WTC11 (cell line): ENCODE measurements at regions not wholly inside any gene's neighbourhood (a gene's known extent, or its start where the extent isn't known, plus 50 kb on each side); places are given as distances from the start of the nearest gene placed in this dataset.
A peak's percentile ranks its signal among the peaks of the same experiment; 100 is the strongest.

Experiments
- ATAC-seq: fragments of 200-7000 bp; cut with Tn5 transposase; 2 replicates; pipeline ENCODE4 v1.10.0; 2021; ENCODE audit warnings: mild to moderate bottlenecking, moderate library complexity
- CTCF ChIA-PET: fragments of 300-600 bp; sonication (Branson Sonifier 250); formaldehyde crosslinking; loops from one replicate; lab custom pipeline; 2021; ENCODE audit warnings: antibody characterized with exemption; lab: Charles Lee
- POLR2A ChIA-PET: fragments of 350-600 bp; sonication (Branson Sonifier 250); formaldehyde crosslinking; loops from one replicate; lab custom pipeline; 2021; ENCODE audit warnings: antibody characterized with exemption; lab: Charles Lee
- DNase-seq: peaks from one replicate; pipeline ENCODE4 v3.0.0; 2021; ENCODE audit warnings: low spot score
- H3K27ac Mint-ChIP-seq: 2 replicates; pipeline ENCODE4 v1.8.0; 2021; ENCODE audit warnings: mixed read lengths
- H3K27me3 Mint-ChIP-seq: 2 replicates; pipeline ENCODE4 v1.8.0; 2021; ENCODE audit warnings: low read depth, mild to moderate bottlenecking, moderate library complexity, mixed read lengths
- H3K36me3 Mint-ChIP-seq: 2 replicates; pipeline ENCODE4 v1.8.0; 2021; ENCODE audit warnings: mixed read lengths
- H3K4me1 Mint-ChIP-seq: 2 replicates; pipeline ENCODE4 v1.8.0; 2022; ENCODE audit warnings: mixed read lengths
- H3K4me3 Mint-ChIP-seq: 2 replicates; pipeline ENCODE4 v1.8.0; 2021; ENCODE audit warnings: mild to moderate bottlenecking, moderate library complexity, mixed read lengths
- H3K9me3 Mint-ChIP-seq: 2 replicates; pipeline ENCODE4 v1.8.0; 2021; ENCODE audit warnings: mixed read lengths
- FOXP1 ChIP-seq: sonication (generic); formaldehyde crosslinking; IDR thresholded peaks from 2 replicates; pipeline ENCODE4 v1.8.0; 2022; ENCODE audit warnings: missing genetic modification reagents, mild to moderate bottlenecking, moderate library complexity, borderline replicate concordance
- MYBL2 ChIP-seq: sonication (generic); formaldehyde crosslinking; IDR thresholded peaks from 2 replicates; pipeline ENCODE4 v1.8.1; 2023; ENCODE audit warnings: mild to moderate bottlenecking, moderate library complexity, missing genetic modification reagents
- NFATC4 ChIP-seq: fragments of 250-450 bp; sonication (Bioruptor Pico); IDR thresholded peaks from 2 replicates; pipeline ENCODE4 v1.9.0; 2021; ENCODE audit warnings: mild to moderate bottlenecking
- NFE2L1 ChIP-seq: sonication (generic); formaldehyde crosslinking; IDR thresholded peaks from 2 replicates; pipeline ENCODE4 v1.8.1; 2023; ENCODE audit warnings: missing genetic modification reagents
- RORB ChIP-seq: fragments of 250-450 bp; sonication (Bioruptor Pico); IDR thresholded peaks from 2 replicates; pipeline ENCODE4 v1.9.0; 2021; ENCODE audit warnings: mild to moderate bottlenecking
- TEAD1 ChIP-seq: sonication (generic); formaldehyde crosslinking; IDR thresholded peaks from 2 replicates; pipeline ENCODE4 v1.8.0; 2022; ENCODE audit warnings: mild to moderate bottlenecking, missing genetic modification reagents
- TF ChIP-seq, protein P1 (sequence below): sonication (generic); formaldehyde crosslinking; IDR thresholded peaks from 2 replicates; pipeline ENCODE4 v1.8.0; 2022; ENCODE audit warnings: missing genetic modification reagents
- TF ChIP-seq, protein P2 (sequence below): sonication (generic); formaldehyde crosslinking; IDR thresholded peaks from 2 replicates; pipeline ENCODE4 v1.8.1; 2022; ENCODE audit warnings: low read depth, missing genetic modification reagents, borderline replicate concordance
- TF ChIP-seq, protein P3 (sequence below): fragments of 200-600 bp; IDR thresholded peaks from 2 replicates; pipeline ENCODE4 v1.8.0; 2022; ENCODE audit warnings: antibody characterized with exemption

DNA sequence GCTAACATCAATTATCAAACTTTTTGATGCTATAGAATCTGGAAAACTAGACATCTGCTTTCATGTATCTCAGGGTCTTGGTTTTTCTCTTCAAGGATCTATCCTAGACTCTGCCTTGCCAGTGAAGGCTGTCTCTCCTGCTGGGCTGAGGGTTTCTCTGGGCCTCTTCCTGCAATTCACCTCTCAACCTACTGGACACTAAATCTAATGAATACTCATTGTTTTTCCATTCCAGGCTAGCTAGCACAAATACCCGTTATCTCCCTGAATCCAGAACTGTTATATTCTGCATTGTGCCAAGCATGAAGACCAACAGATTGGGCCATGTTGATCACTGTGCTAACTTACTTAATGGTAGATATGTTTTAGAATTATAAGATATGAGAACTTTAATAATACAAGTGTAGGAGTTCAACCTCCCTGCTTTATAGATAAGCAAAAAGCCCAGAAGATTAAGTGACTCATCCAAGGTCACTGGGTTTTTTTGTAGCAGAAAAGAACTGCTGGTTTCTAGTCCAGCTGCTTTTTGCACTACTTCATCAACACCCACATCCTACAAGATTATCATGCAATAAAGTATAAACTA is 56.5 kb upstream of the RNF38 start (continued):
- TF ChIP-seq, protein P1, sequence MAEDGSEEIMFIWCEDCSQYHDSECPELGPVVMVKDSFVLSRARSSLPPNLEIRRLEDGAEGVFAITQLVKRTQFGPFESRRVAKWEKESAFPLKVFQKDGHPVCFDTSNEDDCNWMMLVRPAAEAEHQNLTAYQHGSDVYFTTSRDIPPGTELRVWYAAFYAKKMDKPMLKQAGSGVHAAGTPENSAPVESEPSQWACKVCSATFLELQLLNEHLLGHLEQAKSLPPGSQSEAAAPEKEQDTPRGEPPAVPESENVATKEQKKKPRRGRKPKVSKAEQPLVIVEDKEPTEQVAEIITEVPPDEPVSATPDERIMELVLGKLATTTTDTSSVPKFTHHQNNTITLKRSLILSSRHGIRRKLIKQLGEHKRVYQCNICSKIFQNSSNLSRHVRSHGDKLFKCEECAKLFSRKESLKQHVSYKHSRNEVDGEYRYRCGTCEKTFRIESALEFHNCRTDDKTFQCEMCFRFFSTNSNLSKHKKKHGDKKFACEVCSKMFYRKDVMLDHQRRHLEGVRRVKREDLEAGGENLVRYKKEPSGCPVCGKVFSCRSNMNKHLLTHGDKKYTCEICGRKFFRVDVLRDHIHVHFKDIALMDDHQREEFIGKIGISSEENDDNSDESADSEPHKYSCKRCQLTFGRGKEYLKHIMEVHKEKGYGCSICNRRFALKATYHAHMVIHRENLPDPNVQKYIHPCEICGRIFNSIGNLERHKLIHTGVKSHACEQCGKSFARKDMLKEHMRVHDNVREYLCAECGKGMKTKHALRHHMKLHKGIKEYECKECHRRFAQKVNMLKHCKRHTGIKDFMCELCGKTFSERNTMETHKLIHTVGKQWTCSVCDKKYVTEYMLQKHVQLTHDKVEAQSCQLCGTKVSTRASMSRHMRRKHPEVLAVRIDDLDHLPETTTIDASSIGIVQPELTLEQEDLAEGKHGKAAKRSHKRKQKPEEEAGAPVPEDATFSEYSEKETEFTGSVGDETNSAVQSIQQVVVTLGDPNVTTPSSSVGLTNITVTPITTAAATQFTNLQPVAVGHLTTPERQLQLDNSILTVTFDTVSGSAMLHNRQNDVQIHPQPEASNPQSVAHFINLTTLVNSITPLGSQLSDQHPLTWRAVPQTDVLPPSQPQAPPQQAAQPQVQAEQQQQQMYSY (CRISPR knock-in tag): no peak
- no peak for TF ChIP-seq MYBL2 (CRISPR knock-in tag)
- TF ChIP-seq, protein P2, sequence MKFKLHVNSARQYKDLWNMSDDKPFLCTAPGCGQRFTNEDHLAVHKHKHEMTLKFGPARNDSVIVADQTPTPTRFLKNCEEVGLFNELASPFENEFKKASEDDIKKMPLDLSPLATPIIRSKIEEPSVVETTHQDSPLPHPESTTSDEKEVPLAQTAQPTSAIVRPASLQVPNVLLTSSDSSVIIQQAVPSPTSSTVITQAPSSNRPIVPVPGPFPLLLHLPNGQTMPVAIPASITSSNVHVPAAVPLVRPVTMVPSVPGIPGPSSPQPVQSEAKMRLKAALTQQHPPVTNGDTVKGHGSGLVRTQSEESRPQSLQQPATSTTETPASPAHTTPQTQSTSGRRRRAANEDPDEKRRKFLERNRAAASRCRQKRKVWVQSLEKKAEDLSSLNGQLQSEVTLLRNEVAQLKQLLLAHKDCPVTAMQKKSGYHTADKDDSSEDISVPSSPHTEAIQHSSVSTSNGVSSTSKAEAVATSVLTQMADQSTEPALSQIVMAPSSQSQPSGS (CRISPR knock-in tag): no peak

DNA sequence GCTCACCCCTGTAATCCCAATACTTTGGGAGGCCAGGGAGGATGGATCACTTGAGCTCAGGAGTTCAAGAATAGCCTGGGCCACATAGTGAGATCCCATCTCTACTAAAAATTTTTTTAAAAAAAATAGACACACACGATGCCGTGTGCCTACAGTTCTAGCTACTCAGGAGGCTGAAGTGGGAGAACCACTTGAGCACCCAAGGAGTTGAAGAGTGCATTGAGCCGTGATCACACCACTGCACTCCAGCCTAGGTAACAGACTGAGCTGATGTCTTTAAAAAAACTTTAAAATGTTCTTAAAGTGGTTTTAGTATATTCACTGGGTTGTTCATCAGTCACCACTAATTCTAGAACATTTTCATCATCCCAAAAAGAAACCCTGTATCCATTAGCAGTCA is 51.9 kb upstream of the RNF38 start:
- CTCF ChIA-PET: interaction anchor here (2.5 to 3.5 kb wide), 2 partner anchors 45 to 90 kb away, joined by 10 to 68 read pairs; no protein-coding TSS in a partner anchor
- H3K36me3 Mint-ChIP-seq: peaks cover 8% of the 10 kb centered on the region; the same call in 1 of the 2 replicates
- H3K4me1 Mint-ChIP-seq: peaks cover 19% of the 10 kb centered on the region
- no peaks in the 10 kb centered on the region for H3K27me3 Mint-ChIP-seq
- no peak for DNase-seq
- POLR2A ChIA-PET: no interaction called here
- no peak overlapping the region for H3K27ac Mint-ChIP-seq
- TF ChIP-seq NFATC4 (CRISPR knock-in tag) (no peak), NFE2L1 (no peak), FOXP1 (CRISPR knock-in tag) (no peak)
- ATAC-seq: no peak
- no peaks in the 10 kb centered on the region for H3K9me3 Mint-ChIP-seq
- no peak overlapping the region for H3K4me3 Mint-ChIP-seq

DNA sequence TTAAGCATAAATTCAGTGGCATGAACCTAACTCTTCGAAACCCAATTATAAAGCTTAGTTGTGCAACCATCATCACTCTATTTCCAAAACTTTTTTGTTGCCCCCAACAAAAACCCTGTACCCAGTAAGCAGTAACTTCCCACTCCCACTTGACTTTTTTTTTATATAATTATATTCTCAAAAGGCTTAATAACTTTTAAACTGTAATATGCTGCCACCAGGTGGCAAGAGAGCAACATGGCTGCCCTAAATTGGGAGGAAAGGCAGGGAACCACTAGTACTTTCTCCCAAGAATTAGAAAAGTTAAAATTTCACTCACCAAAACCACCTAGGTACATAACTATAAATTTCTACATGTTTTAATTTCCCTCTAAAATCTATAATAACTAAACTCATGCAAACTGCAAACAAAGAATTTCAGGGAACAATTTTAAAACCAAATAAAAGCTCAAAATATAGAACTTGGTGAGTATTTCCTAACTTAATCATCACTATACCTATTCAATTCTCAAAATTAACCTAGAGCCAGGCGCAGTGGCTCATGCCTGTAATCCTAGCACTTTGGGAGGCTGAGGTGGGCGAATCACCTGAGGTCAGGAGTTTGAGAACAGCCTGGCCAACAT is 50.2 kb upstream of the RNF38 start:
- Mint-ChIP-seq H3K4me1 (peaks cover 28% of the 10 kb centered on the region), H3K27ac (peak overlapping the region; percentile 74), H3K4me3 (no peak overlapping the region), H3K27me3 (no peaks in the 10 kb centered on the region), H3K36me3 (peaks cover 10% of the 10 kb centered on the region; the same call in 1 of the 2 replicates), H3K9me3 (no peaks in the 10 kb centered on the region)
- ATAC-seq: no peak; the same call in 1 of the 2 replicates
- TF ChIP-seq TEAD1: no peak
- TF ChIP-seq, protein P3, sequence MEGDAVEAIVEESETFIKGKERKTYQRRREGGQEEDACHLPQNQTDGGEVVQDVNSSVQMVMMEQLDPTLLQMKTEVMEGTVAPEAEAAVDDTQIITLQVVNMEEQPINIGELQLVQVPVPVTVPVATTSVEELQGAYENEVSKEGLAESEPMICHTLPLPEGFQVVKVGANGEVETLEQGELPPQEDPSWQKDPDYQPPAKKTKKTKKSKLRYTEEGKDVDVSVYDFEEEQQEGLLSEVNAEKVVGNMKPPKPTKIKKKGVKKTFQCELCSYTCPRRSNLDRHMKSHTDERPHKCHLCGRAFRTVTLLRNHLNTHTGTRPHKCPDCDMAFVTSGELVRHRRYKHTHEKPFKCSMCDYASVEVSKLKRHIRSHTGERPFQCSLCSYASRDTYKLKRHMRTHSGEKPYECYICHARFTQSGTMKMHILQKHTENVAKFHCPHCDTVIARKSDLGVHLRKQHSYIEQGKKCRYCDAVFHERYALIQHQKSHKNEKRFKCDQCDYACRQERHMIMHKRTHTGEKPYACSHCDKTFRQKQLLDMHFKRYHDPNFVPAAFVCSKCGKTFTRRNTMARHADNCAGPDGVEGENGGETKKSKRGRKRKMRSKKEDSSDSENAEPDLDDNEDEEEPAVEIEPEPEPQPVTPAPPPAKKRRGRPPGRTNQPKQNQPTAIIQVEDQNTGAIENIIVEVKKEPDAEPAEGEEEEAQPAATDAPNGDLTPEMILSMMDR: 0 out of 2 replicates have a peak, but pooled peaks have one; percentile 37
- TF ChIP-seq RORB (CRISPR knock-in tag): no peak
- DNase-seq: no peak
- CTCF ChIA-PET: interaction anchor here (0.8 to 3.5 kb wide), 11 partner anchors 8 to 279 kb away, joined by 3 to 68 read pairs (median 5); no protein-coding TSS in a partner anchor
- POLR2A ChIA-PET: interaction anchor here (0.6 kb wide), 1 partner anchor 14 kb away, joined by 3 read pairs; no protein-coding TSS in a partner anchor
